Loucy (cell line): ENCODE measurements at regions not wholly inside any gene's neighbourhood (a gene's known extent, or its start where the extent isn't known, plus 50 kb on each side); places are given as distances from the start of the nearest gene placed in this dataset.

Source experiments
- H2AFZ ChIP-seq: fragments of 200-600 bp; sonication (generic); 2 replicates; pipeline ENCODE4 v1.6.0; 2016; ENCODE audit warnings: antibody characterized with exemption, mild to moderate bottlenecking, low read length, moderate library complexity
- H3F3A ChIP-seq: fragments of 200-600 bp; 2 replicates; pipeline ENCODE4 v1.6.0; 2016; ENCODE audit warnings: antibody characterized with exemption, low read depth, mild to moderate bottlenecking
- H3K27me3 ChIP-seq: fragments of 200-600 bp; sonication (generic); 2 replicates; pipeline ENCODE4 v1.6.1; 2014; ENCODE audit warnings: low read length, mild to moderate bottlenecking; ENCODE audit not compliant: insufficient read depth, poor library complexity, severe bottlenecking
- H3K36me3 ChIP-seq: fragments of 200-600 bp; sonication (generic); 2 replicates; pipeline ENCODE4 v1.6.1; 2016; ENCODE audit warnings: low read length; ENCODE audit not compliant: insufficient read depth
- H3K4me1 ChIP-seq: fragments of 200-600 bp; sonication (generic); 2 replicates; pipeline ENCODE4 v1.5.1; 2014; ENCODE audit warnings: low read length, mild to moderate bottlenecking; ENCODE audit not compliant: insufficient read depth, poor library complexity, severe bottlenecking
- H3K4me2 ChIP-seq: fragments of 200-600 bp; sonication (generic); 2 replicates; pipeline ENCODE4 v1.6.0; 2014; ENCODE audit warnings: antibody characterized with exemption, low read length, low read depth, mild to moderate bottlenecking; ENCODE audit not compliant: poor library complexity, severe bottlenecking
- H3K4me3 ChIP-seq: fragments of 200-600 bp; sonication (generic); 2 replicates; pipeline ENCODE4 v1.5.1; 2014; ENCODE audit warnings: low read length, mild to moderate bottlenecking, mixed read lengths; ENCODE audit not compliant: poor library complexity, severe bottlenecking
- H3K79me2 ChIP-seq: fragments of 200-600 bp; sonication (generic); 2 replicates; pipeline ENCODE4 v1.6.1; 2014; ENCODE audit warnings: low read length; ENCODE audit not compliant: insufficient read depth
- H3K9ac ChIP-seq: fragments of 200-600 bp; sonication (generic); 2 replicates; pipeline ENCODE4 v1.6.0; 2014; ENCODE audit warnings: mild to moderate bottlenecking, low read depth, low read length, moderate library complexity; ENCODE audit not compliant: poor library complexity, severe bottlenecking
- H3K9me2 ChIP-seq: fragments of 200-600 bp; sonication (generic); replicated peaks from 2 replicates; pipeline ENCODE4 v1.6.1; 2016; ENCODE audit warnings: low read depth, low read length, mixed read lengths
- H3K9me3 ChIP-seq: fragments of 200-600 bp; sonication (generic); 2 replicates; pipeline ENCODE4 v1.6.1; 2014; ENCODE audit warnings: mild to moderate bottlenecking, antibody characterized with exemption, low read length, low read depth; ENCODE audit not compliant: insufficient read depth
- H4K20me1 ChIP-seq: fragments of 200-600 bp; sonication (generic); 2 replicates; pipeline ENCODE4 v1.6.0; 2014; ENCODE audit warnings: antibody characterized with exemption, low read length, mild to moderate bottlenecking; ENCODE audit not compliant: insufficient read depth, poor library complexity, severe bottlenecking
- CTCF ChIP-seq: fragments of 200-600 bp; sonication (generic); conservative IDR thresholded peaks from 2 replicates; pipeline ENCODE4 v1.5.1; 2014; ENCODE audit warnings: mild to moderate bottlenecking, antibody characterized with exemption, low read length
- EZH2phosphoT487 ChIP-seq: fragments of 200-600 bp; IDR thresholded peaks from 2 replicates; pipeline ENCODE4 v1.6.1; 2018; ENCODE audit warnings: antibody characterized with exemption, mild to moderate bottlenecking, moderate library complexity, borderline replicate concordance

DNA sequence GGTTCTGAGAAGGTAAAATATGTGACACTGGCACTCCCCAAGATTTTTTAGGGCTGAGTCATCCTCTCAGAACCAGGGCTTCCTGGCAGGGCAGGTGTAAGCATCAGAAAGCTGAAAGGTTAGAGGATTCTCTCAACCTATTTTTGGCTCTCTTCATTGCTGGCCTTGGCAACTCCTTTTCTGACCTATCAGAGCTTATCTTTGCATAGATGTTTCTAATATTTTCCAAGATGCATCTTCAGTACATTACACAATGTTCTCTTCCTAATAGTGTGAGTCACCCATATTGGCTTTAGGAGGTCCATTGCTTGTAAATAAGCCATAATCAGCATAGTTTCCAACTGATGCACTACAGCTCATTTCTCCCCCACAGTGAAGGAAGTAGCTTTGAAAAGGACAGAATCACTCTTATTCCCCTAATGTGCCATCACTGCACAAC, 2008.4 kb upstream of the PIK3C3 start:
- H3F3A ChIP-seq = no peaks in the 10 kb centered on the region
- H4K20me1 ChIP-seq = no peaks in the 10 kb centered on the region
- H3K36me3 ChIP-seq = no peaks in the 10 kb centered on the region
- H3K9me2 ChIP-seq = no peaks in the 10 kb centered on the region
- TF ChIP-seq CTCF (no peak), EZH2phosphoT487 (no peak)
- no peak overlapping the region for H3K4me3 ChIP-seq
- H3K27me3 ChIP-seq = no peaks in the 10 kb centered on the region
- H2AFZ ChIP-seq = no peak overlapping the region
- no peaks in the 10 kb centered on the region for H3K79me2 ChIP-seq
- no peak overlapping the region for H3K9ac ChIP-seq
- H3K4me2 ChIP-seq = no peak overlapping the region
- no peaks in the 10 kb centered on the region for H3K4me1 ChIP-seq
- no peaks in the 10 kb centered on the region for H3K9me3 ChIP-seq

DNA sequence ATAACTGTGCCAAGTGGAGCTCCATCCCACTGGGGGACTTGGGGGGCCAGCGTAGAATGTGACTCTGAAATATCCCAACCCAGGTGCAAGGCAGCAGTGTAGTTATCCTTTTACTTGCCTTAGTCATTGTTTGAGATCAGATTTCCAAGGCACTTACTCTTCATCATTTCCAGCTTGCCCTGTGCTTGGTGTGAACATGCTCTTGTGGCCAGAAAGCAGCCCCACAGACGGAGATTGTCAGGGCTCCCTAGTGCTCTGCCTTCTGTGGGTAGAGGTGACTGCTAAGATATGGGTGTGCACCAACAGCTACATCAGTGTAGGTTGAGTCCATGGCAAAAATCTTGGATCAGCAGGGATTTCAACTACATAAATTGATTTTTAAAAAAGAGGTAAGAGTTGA, 2010.0 kb upstream of the PIK3C3 start:
- no peaks in the 10 kb centered on the region for H3K27me3 ChIP-seq
- no peak overlapping the region for H3K9ac ChIP-seq
- H3K4me2 ChIP-seq = no peak overlapping the region
- H3K36me3 ChIP-seq = no peaks in the 10 kb centered on the region
- H2AFZ ChIP-seq = no peak overlapping the region
- no peak overlapping the region for H3K4me3 ChIP-seq
- H3K9me3 ChIP-seq = no peaks in the 10 kb centered on the region
- H3F3A ChIP-seq = no peaks in the 10 kb centered on the region
- H3K9me2 ChIP-seq = no peaks in the 10 kb centered on the region
- H3K79me2 ChIP-seq = no peaks in the 10 kb centered on the region
- H4K20me1 ChIP-seq = no peaks in the 10 kb centered on the region
- no peaks in the 10 kb centered on the region for H3K4me1 ChIP-seq
- TF ChIP-seq EZH2phosphoT487 (no peak), CTCF (no peak)

- no peak overlapping the region for H3K4me3 ChIP-seq
- H3F3A ChIP-seq = no peaks in the 10 kb centered on the region
- H3K9ac ChIP-seq = no peak overlapping the region
- H3K36me3 ChIP-seq = no peaks in the 10 kb centered on the region
- H3K27me3 ChIP-seq = no peaks in the 10 kb centered on the region
- no peak overlapping the region for H3K4me2 ChIP-seq
- no peaks in the 10 kb centered on the region for H4K20me1 ChIP-seq
- TF ChIP-seq EZH2phosphoT487 (no peak), CTCF (no peak)
- H3K9me3 ChIP-seq = no peaks in the 10 kb centered on the region
- H3K79me2 ChIP-seq = no peaks in the 10 kb centered on the region
- H2AFZ ChIP-seq = no peak overlapping the region
- H3K9me2 ChIP-seq = no peaks in the 10 kb centered on the region
- H3K4me1 ChIP-seq = no peaks in the 10 kb centered on the region
Observed at GRCh38 chr18:39942702-39943101, 2012.3 kb upstream of the PIK3C3 start.
